GM12875 (cell line): ENCODE measurements at regions not wholly inside any gene's neighbourhood (a gene's known extent, or its start where the extent isn't known, plus 50 kb on each side); places are given as distances from the start of the nearest gene placed in this dataset.

Experiments
- H3K4me3 ChIP-seq: one replicate; pipeline ENCODE4 v1.5.1; 2011; ENCODE audit warnings: low read depth, low read length, control low read depth
- CTCF ChIP-seq: IDR thresholded peaks from 2 replicates; pipeline ENCODE4 v1.5.1; 2011; ENCODE audit warnings: low read depth, mild to moderate bottlenecking, control low read depth, inconsistent platforms, low read length, moderate library complexity, borderline replicate concordance; ENCODE audit not compliant: insufficient read depth

GRCh38 chr2:118185210-118186109, 97.2 kb downstream of the INSIG2 start:
- TF ChIP-seq CTCF = 0 out of 2 replicates have a peak, but pooled peaks have one; percentile 11
- peak overlapping the region; percentile 60 for H3K4me3 ChIP-seq

GRCh38 chr2:118183381-118183780, 95.1 kb downstream of the INSIG2 start:
- no peak for TF ChIP-seq CTCF
- H3K4me3 ChIP-seq = no peak overlapping the region

GRCh38 chr2:118179445-118179844, 91.2 kb downstream of the INSIG2 start:
- no peak for TF ChIP-seq CTCF
- H3K4me3 ChIP-seq = no peak overlapping the region

- TF ChIP-seq CTCF = no peak
- H3K4me3 ChIP-seq = no peak overlapping the region
These were observed 89.6 kb downstream of the INSIG2 start for GRCh38 chr2:118177884-118178283.

GRCh38 chr2:118177318-118177717, 89.0 kb downstream of the INSIG2 start:
- no peak for TF ChIP-seq CTCF
- no peak overlapping the region for H3K4me3 ChIP-seq

- no peak for TF ChIP-seq CTCF
- no peak overlapping the region for H3K4me3 ChIP-seq
These were observed 88.3 kb downstream of the INSIG2 start for GRCh38 chr2:118176601-118177000.

- no peak for TF ChIP-seq CTCF
- H3K4me3 ChIP-seq = no peak overlapping the region
These were observed 83.3 kb downstream of the INSIG2 start for GRCh38 chr2:118171546-118171945.
